Neural cell (in vitro differentiated cells): ENCODE measurements at regions not wholly inside any gene's neighbourhood (a gene's known extent, or its start where the extent isn't known, plus 50 kb on each side); places are given as distances from the start of the nearest gene placed in this dataset.

ENCODE experiments used
- CTCF ChIP-seq: fragments of 450-650 bp; IDR thresholded peaks from 2 replicates; pipeline ENCODE4 v1.5.1; 2014; ENCODE audit warnings: antibody characterized with exemption, mild to moderate bottlenecking, moderate library complexity; ENCODE audit not compliant: poor library complexity, severe bottlenecking
- EZH2 ChIP-seq: fragments of 200-600, 300-800 bp; shearing (Covaris generic), sonication (generic); IDR thresholded peaks from 2 replicates; pipeline ENCODE4 v1.6.1; 2014; ENCODE audit warnings: antibody characterized with exemption, low read length, borderline replicate concordance, mild to moderate bottlenecking; ENCODE audit not compliant: insufficient read depth, poor library complexity, severe bottlenecking
- REST ChIP-seq: IDR thresholded peaks from 2 replicates; pipeline ENCODE4 v1.6.1; 2012; ENCODE audit warnings: borderline replicate concordance
- SMC3 ChIP-seq: fragments of 450-650 bp; conservative IDR thresholded peaks from 2 replicates; pipeline ENCODE4 v1.6.1; 2014; ENCODE audit warnings: antibody characterized with exemption, mild to moderate bottlenecking, moderate library complexity; ENCODE audit not compliant: poor library complexity

GRCh38 chr10:29037348-29038113 is 251.3 kb upstream of the LYZL1 start:
- no peak for TF ChIP-seq CTCF
- TF ChIP-seq REST: no peak
- no peak for TF ChIP-seq SMC3
- no peak for TF ChIP-seq EZH2
